CD4-positive, alpha-beta T cell (primary cell): ENCODE measurements at regions not wholly inside any gene's neighbourhood (a gene's known extent, or its start where the extent isn't known, plus 50 kb on each side); places are given as distances from the start of the nearest gene placed in this dataset.
A peak's percentile ranks its signal among the peaks of the same experiment; 100 is the strongest.
"Not testable (repeated sequence)": the region's sequence is repeated elsewhere in the genome, so short reads cannot be mapped to it uniquely, and the experiment has no call there.

ENCODE experiments used
- ATAC-seq: fragments of 200-7000 bp; cut with Tn5 transposase; one replicate; pipeline ENCODE4 v1.10.0; 2022; ENCODE audit warnings: mild to moderate bottlenecking; ENCODE audit not compliant: poor library complexity
- CTCF ChIA-PET: fragments of 350-600 bp; sonication (Branson Sonifier 250); formaldehyde crosslinking; loops from one replicate; lab custom pipeline; 2021; ENCODE audit warnings: antibody characterized with exemption, inconsistent platforms; lab: Charles Lee
- POLR2A ChIA-PET: fragments of 350-600 bp; sonication (Branson Sonifier 250); formaldehyde crosslinking; loops from one replicate; lab custom pipeline; 2021; ENCODE audit warnings: antibody characterized with exemption, inconsistent platforms; lab: Charles Lee
- DNase-seq, 14 experiments: peaks; one replicate each; pipeline ENCODE4 v3.0.0-alpha.2; 2013 to 2020; ENCODE audit warnings: mixed read lengths in 2 of 14
- H3K27ac ChIP-seq, 2 donors: one replicate each; pipeline versions ENCODE4 v1.5.1 to v1.7.0; 2013; ENCODE audit warnings: low read length in 2 of 2, low read depth in 1 of 2, mild to moderate bottlenecking in 1 of 2
- H3K27me3 ChIP-seq, 2 experiments: 1 replicate in 1 of 2; 2 replicates in 1 of 2; pipeline versions ENCODE4 v1.6.1 to v1.7.0; 2013; ENCODE audit warnings: low read length in 2 of 2, control low read depth in 1 of 2, mild to moderate bottlenecking in 1 of 2, moderate library complexity in 1 of 2; ENCODE audit not compliant: insufficient read depth in 2 of 2, control insufficient read depth in 1 of 2
- H3K36me3 ChIP-seq: one replicate; pipeline ENCODE4 v1.6.1; 2013; ENCODE audit warnings: low read length, control low read depth; ENCODE audit not compliant: insufficient read depth
- H3K4me1 ChIP-seq: one replicate; pipeline ENCODE4 v1.6.1; 2013; ENCODE audit warnings: low read length, control low read depth; ENCODE audit not compliant: insufficient read depth
- H3K4me3 ChIP-seq: one replicate; pipeline ENCODE4 v1.5.1; 2013; ENCODE audit warnings: mild to moderate bottlenecking, low read length, moderate library complexity
- H3K9me3 ChIP-seq, 2 experiments: 1 replicate in 1 of 2; 2 replicates in 1 of 2; pipeline versions ENCODE4 v1.6.1 to v1.7.0; 2013; ENCODE audit warnings: low read length in 2 of 2, mild to moderate bottlenecking in 2 of 2, control low read depth in 1 of 2, moderate library complexity in 1 of 2; ENCODE audit not compliant: control insufficient read depth in 1 of 2, insufficient read depth in 1 of 2
- H3K27ac Mint-ChIP-seq: one replicate; pipeline ENCODE4 v1.8.0; 2020; ENCODE audit warnings: mixed read lengths
- H3K27me3 Mint-ChIP-seq: one replicate; pipeline ENCODE4 v1.8.0; 2021; ENCODE audit warnings: mixed read lengths
- H3K36me3 Mint-ChIP-seq: one replicate; pipeline ENCODE4 v1.8.0; 2021; ENCODE audit warnings: low read depth, mixed read lengths
- H3K4me1 Mint-ChIP-seq: one replicate; pipeline ENCODE4 v1.8.0; 2021; ENCODE audit warnings: low read depth, mixed read lengths
- H3K4me3 Mint-ChIP-seq: one replicate; pipeline ENCODE4 v1.8.0; 2020; ENCODE audit warnings: mild to moderate bottlenecking, mixed read lengths
- H3K9me3 Mint-ChIP-seq: one replicate; pipeline ENCODE4 v1.8.0; 2020; ENCODE audit warnings: mixed read lengths
- intact Hi-C, 2 experiments: fragments of 100-400 bp; cut with DNase I in 1 of 2; cut with micrococcal nuclease in 1 of 2; formaldehyde crosslinking; loops; one replicate each; pipeline versions ENCODE4 v1.15.1 to v1.9.0; 2023 to 2025; cut with DNase I, micrococcal nuclease
- TF ChIP-seq, protein P1 (sequence below): fragments of 200-600 bp; IDR thresholded peaks from one replicate; pipeline ENCODE4 v1.8.0; 2022; ENCODE audit warnings: antibody characterized with exemption, mild to moderate bottlenecking

DNA sequence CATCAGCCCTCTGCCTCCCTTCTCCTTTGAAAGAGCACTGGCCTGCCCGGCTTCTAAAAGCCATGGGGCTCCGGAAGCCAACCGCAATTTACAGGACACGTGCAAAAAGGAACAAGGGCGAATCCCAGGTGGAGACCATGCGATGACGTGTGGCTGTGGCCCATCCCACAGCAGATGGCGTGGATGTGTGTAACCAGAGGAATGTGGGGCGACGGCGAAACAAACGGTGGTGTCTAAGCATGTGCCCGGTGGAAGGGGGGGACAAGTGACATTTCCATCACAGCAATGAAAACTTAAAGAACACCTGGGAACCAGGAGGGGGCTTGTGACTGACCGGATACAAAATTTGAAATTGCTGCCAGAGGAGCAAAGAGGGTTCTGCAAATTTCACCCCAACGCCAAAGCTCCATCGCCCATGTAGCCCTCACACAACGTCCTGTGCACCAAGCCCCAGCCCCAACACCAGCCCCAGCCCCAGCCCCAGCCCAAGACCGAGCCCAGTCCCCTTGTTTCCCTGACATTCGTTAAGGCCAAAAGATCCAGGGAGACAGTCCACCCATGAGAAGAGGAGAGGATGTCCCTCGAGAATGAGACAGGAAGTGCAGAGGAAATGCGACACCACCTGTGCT lies 159.7 kb upstream of the ZNF337 start:
- peaks cover 42% of the 10 kb centered on the region for H3K4me1 ChIP-seq
- Mint-ChIP-seq H3K4me1 (peaks cover 36% of the 10 kb centered on the region), H3K27me3 (peaks cover 83% of the 10 kb centered on the region), H3K36me3 (no peaks in the 10 kb centered on the region), H3K27ac (no peak overlapping the region), H3K4me3 (no peak overlapping the region), H3K9me3 (no peaks in the 10 kb centered on the region)
- peaks cover 0 to 15% of the 10 kb centered on the region in 2 experiments for H3K9me3 ChIP-seq
- H3K36me3 ChIP-seq = no peaks in the 10 kb centered on the region
- ChIA-PET POLR2A (no interaction called here), CTCF (no interaction called here)
- no peak for ATAC-seq
- TF ChIP-seq, protein P1, sequence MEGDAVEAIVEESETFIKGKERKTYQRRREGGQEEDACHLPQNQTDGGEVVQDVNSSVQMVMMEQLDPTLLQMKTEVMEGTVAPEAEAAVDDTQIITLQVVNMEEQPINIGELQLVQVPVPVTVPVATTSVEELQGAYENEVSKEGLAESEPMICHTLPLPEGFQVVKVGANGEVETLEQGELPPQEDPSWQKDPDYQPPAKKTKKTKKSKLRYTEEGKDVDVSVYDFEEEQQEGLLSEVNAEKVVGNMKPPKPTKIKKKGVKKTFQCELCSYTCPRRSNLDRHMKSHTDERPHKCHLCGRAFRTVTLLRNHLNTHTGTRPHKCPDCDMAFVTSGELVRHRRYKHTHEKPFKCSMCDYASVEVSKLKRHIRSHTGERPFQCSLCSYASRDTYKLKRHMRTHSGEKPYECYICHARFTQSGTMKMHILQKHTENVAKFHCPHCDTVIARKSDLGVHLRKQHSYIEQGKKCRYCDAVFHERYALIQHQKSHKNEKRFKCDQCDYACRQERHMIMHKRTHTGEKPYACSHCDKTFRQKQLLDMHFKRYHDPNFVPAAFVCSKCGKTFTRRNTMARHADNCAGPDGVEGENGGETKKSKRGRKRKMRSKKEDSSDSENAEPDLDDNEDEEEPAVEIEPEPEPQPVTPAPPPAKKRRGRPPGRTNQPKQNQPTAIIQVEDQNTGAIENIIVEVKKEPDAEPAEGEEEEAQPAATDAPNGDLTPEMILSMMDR = no peak
- intact Hi-C loops = no loop called here
- DNase-seq = no peak
- peaks cover 42 to 47% of the 10 kb centered on the region in 2 experiments for H3K27me3 ChIP-seq
- no peak overlapping the region for H3K4me3 ChIP-seq
- H3K27ac ChIP-seq = no peak overlapping the region

GRCh38 chr20:25855451-25856156 lies 159.0 kb upstream of the ZNF337 start:
- intact Hi-C loops, H3K36me3 ChIP-seq, H3K9me3 Mint-ChIP-seq, H3K27ac Mint-ChIP-seq, DNase-seq, H3K27ac ChIP-seq, H3K36me3 Mint-ChIP-seq, H3K4me3 ChIP-seq, ATAC-seq, CTCF ChIA-PET: not testable (repeated sequence)
- peaks cover 0 to 12% of the 10 kb centered on the region in 2 experiments for H3K9me3 ChIP-seq
- H3K4me1 ChIP-seq = peaks cover 34% of the 10 kb centered on the region
- Mint-ChIP-seq H3K4me3 (peak overlapping the region; percentile 20), H3K27me3 (peaks cover 75% of the 10 kb centered on the region), H3K4me1 (peaks cover 29% of the 10 kb centered on the region)
- POLR2A ChIA-PET = interaction anchor here (0.6 kb wide), 1 partner anchor 291 kb away, joined by 3 read pairs; no protein-coding TSS in a partner anchor
- peaks cover 36 to 43% of the 10 kb centered on the region in 2 experiments for H3K27me3 ChIP-seq

- intact Hi-C loops, DNase-seq, H3K9me3 Mint-ChIP-seq, POLR2A ChIA-PET, CTCF ChIA-PET, ATAC-seq, H3K36me3 Mint-ChIP-seq, H3K9me3 ChIP-seq, H3K36me3 ChIP-seq, H3K4me3 ChIP-seq, H3K27ac Mint-ChIP-seq, H3K27ac ChIP-seq: not testable (repeated sequence)
- Mint-ChIP-seq H3K4me1 (peaks cover 20% of the 10 kb centered on the region), H3K27me3 (peaks cover 66% of the 10 kb centered on the region), H3K4me3 (peak overlapping the region; percentile 91)
- H3K27me3 ChIP-seq = peaks cover 29 to 34% of the 10 kb centered on the region in 2 experiments
- peaks cover 24% of the 10 kb centered on the region for H3K4me1 ChIP-seq
Measured at GRCh38 chr20:25854666-25855065, 158.0 kb upstream of the ZNF337 start.

- peak; percentile 59 to 86 (median 73) for DNase-seq
- intact Hi-C loops, H3K36me3 Mint-ChIP-seq, H3K27ac ChIP-seq, H3K27ac Mint-ChIP-seq, POLR2A ChIA-PET, CTCF ChIA-PET, H3K9me3 ChIP-seq, H3K9me3 Mint-ChIP-seq, H3K36me3 ChIP-seq: not testable (repeated sequence)
- peaks cover 12% of the 10 kb centered on the region for H3K4me1 Mint-ChIP-seq
- Histone ChIP-seq H3K4me3 (peak overlapping the region; percentile 72), H3K27me3 (peaks cover 22 to 28% of the 10 kb centered on the region in 2 experiments), H3K4me1 (peaks cover 21% of the 10 kb centered on the region)
- H3K27me3 Mint-ChIP-seq = peaks cover 58% of the 10 kb centered on the region
- peak; percentile 55 for ATAC-seq
- H3K4me3 Mint-ChIP-seq = peak overlapping the region; percentile 91
Measured at GRCh38 chr20:25853718-25854388, 157.2 kb upstream of the ZNF337 start.

GRCh38 chr20:25852968-25853717 lies 156.5 kb upstream of the ZNF337 start:
- H3K4me1 Mint-ChIP-seq, intact Hi-C loops: not testable (repeated sequence)

More at GRCh38 chr20:25852968-25853717, 156.5 kb upstream of the ZNF337 start:
- H3K27ac ChIP-seq, H3K36me3 Mint-ChIP-seq, H3K36me3 ChIP-seq, H3K27ac Mint-ChIP-seq, H3K9me3 ChIP-seq, DNase-seq, CTCF ChIA-PET, ATAC-seq, H3K9me3 Mint-ChIP-seq, POLR2A ChIA-PET: not testable (repeated sequence)
- Mint-ChIP-seq H3K27me3 (peaks cover 50% of the 10 kb centered on the region), H3K4me3 (peak overlapping the region; percentile 91)
- peak overlapping the region; percentile 72 for H3K4me3 ChIP-seq
- H3K4me1 ChIP-seq = peaks cover 16% of the 10 kb centered on the region
- peaks cover 15 to 21% of the 10 kb centered on the region in 2 experiments for H3K27me3 ChIP-seq
